ENCODE measurements at regions not wholly inside any gene's neighbourhood (a gene's known extent, or its start where the extent isn't known, plus 50 kb on each side); places are given as distances from the start of the nearest gene placed in this dataset.

GRCh38 chr5:68467794-68468193 is 252.2 kb downstream of the PIK3R1 start:
- no peak overlapping the region for H3K4me3 ChIP-seq (ENCODE audit: low read depth, poor library complexity, severe bottlenecking)
- DNase-seq (ENCODE audit: low spot score in 2 of 2): no peak
- TF ChIP-seq POLR2A (IDR thresholded peaks at IDR 0.05) (no peak), CTCF (IDR thresholded peaks at IDR 0.05) (no peak)
- intact Hi-C loops (cut with DNase I; ENCODE audit: low total_unique reads): no loop called here
- 91 to 95% methylated on average over 2 of the region's 2 CpGs for WGBS, 2 donors

GRCh38 chr5:68468322-68468721 is 252.8 kb downstream of the PIK3R1 start:
- intact Hi-C loops (cut with DNase I; ENCODE audit: low total_unique reads): no loop called here
- H3K4me3 ChIP-seq (ENCODE audit: low read depth, poor library complexity, severe bottlenecking): no peak overlapping the region
- DNase-seq (ENCODE audit: low spot score in 2 of 2): no peak
- 97 to 98% methylated on average over 4 of the region's 4 CpGs for WGBS, 2 donors
- TF ChIP-seq POLR2A (IDR thresholded peaks at IDR 0.05): no peak
- no peak for TF ChIP-seq CTCF (IDR thresholded peaks at IDR 0.05)

GRCh38 chr5:68475476-68475983 is 260.0 kb downstream of the PIK3R1 start:
- intact Hi-C loops (cut with DNase I; ENCODE audit: low total_unique reads): no loop called here
- no peak overlapping the region for H3K4me3 ChIP-seq (ENCODE audit: low read depth, poor library complexity, severe bottlenecking)
- WGBS, 2 donors: 92 to 96% methylated on average over 7 of the region's 7 CpGs
- TF ChIP-seq CTCF (IDR thresholded peaks at IDR 0.05) (no peak), POLR2A (IDR thresholded peaks at IDR 0.05) (no peak)
- no peak for DNase-seq (ENCODE audit: low spot score in 2 of 2)

- no peak for DNase-seq (ENCODE audit: low spot score in 2 of 2)
- no peak for TF ChIP-seq CTCF (IDR thresholded peaks at IDR 0.05)
- TF ChIP-seq POLR2A (IDR thresholded peaks at IDR 0.05): no peak
- WGBS, 2 donors: 79 to 82% methylated on average over 3 of the region's 3 CpGs
- intact Hi-C loops (cut with DNase I; ENCODE audit: low total_unique reads): no loop called here
- H3K4me3 ChIP-seq (ENCODE audit: low read depth, poor library complexity, severe bottlenecking): no peak overlapping the region
Observed at GRCh38 chr5:68476854-68477253, 261.3 kb downstream of the PIK3R1 start.

GRCh38 chr5:68478301-68479095 is 262.9 kb downstream of the PIK3R1 start:
- 35 to 43% methylated on average over 2 of the region's 2 CpGs for WGBS, 2 donors
- TF ChIP-seq POLR2A (IDR thresholded peaks at IDR 0.05) (no peak), CTCF (IDR thresholded peaks at IDR 0.05) (no peak)
- H3K4me3 ChIP-seq (ENCODE audit: low read depth, poor library complexity, severe bottlenecking): no peak overlapping the region
- intact Hi-C loops (cut with DNase I; ENCODE audit: low total_unique reads): no loop called here
- DNase-seq (ENCODE audit: low spot score in 2 of 2): no peak

All from lower leg skin (tissue), 4 donors.